Karpas-422 (cell line): ENCODE measurements at regions not wholly inside any gene's neighbourhood (a gene's known extent, or its start where the extent isn't known, plus 50 kb on each side); places are given as distances from the start of the nearest gene placed in this dataset.

Source experiments
- DNase-seq: peaks from one replicate; pipeline ENCODE4 v3.0.0-alpha.2; 2015
- H2AFZ ChIP-seq: fragments of 200-600 bp; sonication (generic); 2 replicates; pipeline ENCODE4 v1.6.1; 2014; ENCODE audit warnings: antibody characterized with exemption, low read length, mixed read lengths
- H3K27ac ChIP-seq: fragments of 200-600 bp; sonication (generic); 2 replicates; pipeline ENCODE4 v1.5.1; 2014; ENCODE audit warnings: mild to moderate bottlenecking, low read length, moderate library complexity
- H3K27me3 ChIP-seq: fragments of 200-600 bp; sonication (generic); 2 replicates; pipeline ENCODE4 v1.6.1; 2014; ENCODE audit warnings: low read length, mixed read lengths
- H3K36me3 ChIP-seq: fragments of 200-600 bp; sonication (generic); 2 replicates; pipeline ENCODE4 v1.6.1; 2014; ENCODE audit warnings: low read length, mixed read lengths; ENCODE audit not compliant: insufficient read depth
- H3K4me1 ChIP-seq: fragments of 200-600 bp; sonication (generic); 2 replicates; pipeline ENCODE4 v1.6.1; 2014; ENCODE audit warnings: mild to moderate bottlenecking, low read length, mixed read lengths
- H3K4me2 ChIP-seq: fragments of 200-600 bp; sonication (generic); 2 replicates; pipeline ENCODE4 v1.6.1; 2014; ENCODE audit warnings: low read length, low read depth, mild to moderate bottlenecking; ENCODE audit not compliant: poor library complexity, severe bottlenecking
- H3K4me3 ChIP-seq: fragments of 200-600 bp; sonication (generic); 2 replicates; pipeline ENCODE4 v1.5.1; 2014; ENCODE audit warnings: mild to moderate bottlenecking, antibody characterized with exemption, low read length, mixed read lengths
- H3K79me2 ChIP-seq: fragments of 200-600 bp; sonication (generic); 2 replicates; pipeline ENCODE4 v1.6.1; 2014; ENCODE audit warnings: mild to moderate bottlenecking, low read length, mixed read lengths
- H3K9ac ChIP-seq: fragments of 200-600 bp; sonication (generic); 2 replicates; pipeline ENCODE4 v1.6.0; 2014; ENCODE audit warnings: low read length
- H3K9me2 ChIP-seq: fragments of 200-600 bp; sonication (generic), shearing (Covaris generic); replicated peaks from 2 replicates; pipeline ENCODE4 v1.6.0; 2014; ENCODE audit warnings: mild to moderate bottlenecking, low read length, moderate library complexity; ENCODE audit not compliant: insufficient read depth
- H3K9me3 ChIP-seq: fragments of 300-700, 200-600 bp; sonication (generic); 2 replicates; pipeline ENCODE4 v1.6.1; 2014; ENCODE audit warnings: low read length, mixed read lengths
- H4K20me1 ChIP-seq: fragments of 200-600 bp; sonication (generic); 2 replicates; pipeline ENCODE4 v1.6.1; 2014; ENCODE audit warnings: mild to moderate bottlenecking, antibody characterized with exemption, low read length, low read depth; ENCODE audit not compliant: insufficient read depth

GRCh38 chr4:187141101-187141500, 417.4 kb upstream of the FAT1 start:
- Histone ChIP-seq H3K36me3 (no peaks in the 10 kb centered on the region), H3K4me2 (no peak overlapping the region), H3K79me2 (no peaks in the 10 kb centered on the region), H3K9ac (no peak overlapping the region), H3K9me2 (no peaks in the 10 kb centered on the region), H4K20me1 (no peaks in the 10 kb centered on the region), H3K9me3 (no peaks in the 10 kb centered on the region), H3K4me1 (no peaks in the 10 kb centered on the region), H3K27ac (no peak overlapping the region), H3K4me3 (no peak overlapping the region), H2AFZ (no peak overlapping the region), H3K27me3 (no peaks in the 10 kb centered on the region)
- DNase-seq: no peak

DNA sequence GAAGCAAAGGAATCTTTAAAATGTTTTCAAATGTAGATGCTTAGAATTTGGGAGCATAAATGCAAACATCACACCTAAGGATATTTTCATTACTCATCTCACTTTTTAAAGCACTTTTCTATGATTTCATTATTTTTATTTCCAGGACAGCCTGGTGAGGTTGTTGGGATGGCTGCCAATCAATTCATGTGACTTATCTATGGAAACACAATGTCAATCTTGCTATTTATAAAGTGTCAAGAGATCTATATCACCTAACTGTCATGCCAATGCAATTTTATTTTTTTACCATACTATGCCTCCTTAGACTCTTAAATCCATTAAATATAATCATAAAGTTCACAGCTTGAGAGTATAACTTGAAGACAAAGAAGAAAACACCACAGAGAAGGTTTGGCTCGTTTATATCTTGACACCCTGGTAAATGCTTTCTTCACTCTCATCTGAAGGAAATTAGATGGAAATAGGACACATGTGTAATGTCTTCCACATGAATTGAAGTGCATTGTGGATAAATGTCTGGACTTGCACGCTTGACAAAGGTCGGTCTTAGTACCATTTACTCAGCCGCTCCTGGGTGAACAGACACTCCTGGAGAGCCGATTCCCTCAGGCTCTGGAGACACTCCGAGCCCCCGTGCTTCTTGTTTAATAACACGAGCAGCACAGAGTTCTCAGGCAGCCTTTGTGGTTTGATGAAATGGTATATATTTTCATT, 425.7 kb upstream of the FAT1 start:
- Histone ChIP-seq H3K9me3 (no peaks in the 10 kb centered on the region), H4K20me1 (no peaks in the 10 kb centered on the region), H3K27me3 (no peaks in the 10 kb centered on the region), H3K79me2 (no peaks in the 10 kb centered on the region), H3K36me3 (no peaks in the 10 kb centered on the region), H2AFZ (no peak overlapping the region), H3K9ac (no peak overlapping the region), H3K4me1 (no peaks in the 10 kb centered on the region), H3K4me2 (no peak overlapping the region), H3K9me2 (no peaks in the 10 kb centered on the region), H3K4me3 (no peak overlapping the region), H3K27ac (no peak overlapping the region)
- no peak for DNase-seq

DNA sequence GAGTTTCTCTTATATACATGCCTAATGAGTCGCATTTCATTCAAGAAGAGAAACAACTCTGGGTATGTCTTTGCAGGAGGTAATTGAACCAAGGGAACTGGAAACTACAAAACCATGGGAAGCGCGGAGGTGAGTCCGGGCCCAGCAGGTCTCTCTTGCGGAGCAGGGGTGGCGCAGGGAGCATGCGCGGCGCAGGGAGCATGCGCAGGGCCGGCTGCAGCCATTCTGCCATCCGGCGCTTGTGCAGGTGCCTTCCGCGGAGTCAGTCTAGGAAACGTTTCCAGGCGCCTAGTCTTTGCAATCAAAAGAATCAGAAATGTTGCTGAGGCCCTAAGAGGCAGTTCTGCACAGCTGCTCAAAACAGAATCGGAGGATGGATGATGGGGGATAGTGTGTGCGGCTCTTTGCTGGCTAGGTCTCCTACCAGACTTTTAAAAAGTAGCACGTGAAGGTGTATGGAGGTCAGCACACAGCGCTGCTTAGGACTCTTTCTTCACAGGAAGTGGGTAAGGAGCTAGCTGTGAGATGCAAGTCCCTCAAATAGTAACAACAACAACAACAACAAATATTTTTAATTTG, 433.8 kb upstream of the FAT1 start:
- Histone ChIP-seq H3K9me2 (no peaks in the 10 kb centered on the region), H2AFZ (no peak overlapping the region), H3K4me2 (no peak overlapping the region), H3K27ac (no peak overlapping the region), H3K9ac (no peak overlapping the region), H4K20me1 (no peaks in the 10 kb centered on the region), H3K79me2 (no peaks in the 10 kb centered on the region), H3K9me3 (no peaks in the 10 kb centered on the region), H3K4me1 (no peaks in the 10 kb centered on the region), H3K36me3 (no peaks in the 10 kb centered on the region), H3K27me3 (no peaks in the 10 kb centered on the region), H3K4me3 (no peak overlapping the region)
- no peak for DNase-seq

DNA sequence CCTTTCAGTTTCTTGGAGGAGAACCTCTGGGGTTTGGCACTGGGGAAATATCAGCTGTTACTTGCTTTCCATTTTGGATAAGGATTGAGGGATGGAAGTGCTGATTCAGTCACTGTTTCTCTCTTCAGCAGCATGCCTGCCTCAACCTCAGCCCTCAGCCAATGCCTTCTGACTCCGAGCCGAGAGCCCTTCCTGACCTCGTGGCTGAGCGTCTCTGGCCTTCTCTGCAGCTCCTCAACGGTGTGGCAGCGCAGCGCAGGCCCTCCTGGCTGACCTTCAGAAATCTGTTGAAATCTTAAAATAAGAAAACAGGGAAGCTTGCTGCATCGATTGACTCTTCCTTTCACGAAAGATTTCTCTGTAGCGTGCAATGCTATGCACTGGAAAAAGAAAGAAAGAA, 434.3 kb upstream of the FAT1 start:
- no peaks in the 10 kb centered on the region for H3K27me3 ChIP-seq
- DNase-seq: no peak
- no peaks in the 10 kb centered on the region for H3K9me3 ChIP-seq
- no peaks in the 10 kb centered on the region for H3K4me1 ChIP-seq
- no peak overlapping the region for H2AFZ ChIP-seq
- H4K20me1 ChIP-seq: no peaks in the 10 kb centered on the region
- no peaks in the 10 kb centered on the region for H3K36me3 ChIP-seq
- H3K27ac ChIP-seq: no peak overlapping the region
- H3K9ac ChIP-seq: no peak overlapping the region
- no peaks in the 10 kb centered on the region for H3K9me2 ChIP-seq
- H3K4me2 ChIP-seq: no peak overlapping the region
- H3K79me2 ChIP-seq: no peaks in the 10 kb centered on the region
- H3K4me3 ChIP-seq: no peak overlapping the region

GRCh38 chr4:187160486-187160885, 436.8 kb upstream of the FAT1 start:
- Histone ChIP-seq H3K27me3 (no peaks in the 10 kb centered on the region), H3K4me2 (no peak overlapping the region), H3K36me3 (no peaks in the 10 kb centered on the region), H3K4me1 (no peaks in the 10 kb centered on the region), H3K79me2 (no peaks in the 10 kb centered on the region), H3K9me3 (no peaks in the 10 kb centered on the region), H4K20me1 (no peaks in the 10 kb centered on the region), H2AFZ (no peak overlapping the region), H3K4me3 (no peak overlapping the region), H3K9me2 (no peaks in the 10 kb centered on the region), H3K27ac (no peak overlapping the region), H3K9ac (no peak overlapping the region)
- no peak for DNase-seq

DNA sequence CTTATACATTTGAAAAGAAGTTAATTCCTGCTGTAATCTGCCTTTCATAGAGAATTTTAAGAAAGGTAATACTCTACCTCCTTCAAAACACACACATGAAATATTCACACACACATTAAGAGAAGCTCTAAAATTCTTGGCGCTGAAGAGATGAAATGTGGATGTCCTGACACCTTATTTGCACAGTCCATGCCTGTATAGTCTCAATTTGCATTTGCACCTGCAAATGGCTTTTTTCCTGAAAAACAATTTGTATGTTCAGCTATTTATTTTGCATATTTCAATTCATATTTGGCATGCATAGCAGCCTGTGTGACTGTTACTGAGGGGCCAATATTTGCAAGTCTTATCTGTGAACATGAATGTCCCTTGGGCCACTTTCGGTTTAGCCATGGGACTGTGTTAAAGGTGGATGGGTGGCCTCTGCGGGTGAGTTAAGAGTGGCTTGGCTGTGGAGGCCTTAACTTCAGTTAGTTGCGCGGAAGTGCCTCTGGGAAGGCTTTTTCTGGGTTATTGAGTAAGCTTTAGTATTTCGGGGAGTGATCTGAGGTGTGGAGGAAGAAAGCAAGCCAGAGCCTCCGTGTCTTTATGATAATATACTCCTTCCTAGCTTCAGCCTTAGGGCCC, 443.3 kb upstream of the FAT1 start:
- Histone ChIP-seq H3K27me3 (no peaks in the 10 kb centered on the region), H3K4me3 (no peak overlapping the region), H4K20me1 (no peaks in the 10 kb centered on the region), H3K9me3 (no peaks in the 10 kb centered on the region), H3K9ac (no peak overlapping the region), H2AFZ (no peak overlapping the region), H3K4me2 (no peak overlapping the region), H3K4me1 (peaks cover 8% of the 10 kb centered on the region), H3K79me2 (no peaks in the 10 kb centered on the region), H3K36me3 (no peaks in the 10 kb centered on the region), H3K27ac (no peak overlapping the region), H3K9me2 (no peaks in the 10 kb centered on the region)
- DNase-seq: no peak

DNA sequence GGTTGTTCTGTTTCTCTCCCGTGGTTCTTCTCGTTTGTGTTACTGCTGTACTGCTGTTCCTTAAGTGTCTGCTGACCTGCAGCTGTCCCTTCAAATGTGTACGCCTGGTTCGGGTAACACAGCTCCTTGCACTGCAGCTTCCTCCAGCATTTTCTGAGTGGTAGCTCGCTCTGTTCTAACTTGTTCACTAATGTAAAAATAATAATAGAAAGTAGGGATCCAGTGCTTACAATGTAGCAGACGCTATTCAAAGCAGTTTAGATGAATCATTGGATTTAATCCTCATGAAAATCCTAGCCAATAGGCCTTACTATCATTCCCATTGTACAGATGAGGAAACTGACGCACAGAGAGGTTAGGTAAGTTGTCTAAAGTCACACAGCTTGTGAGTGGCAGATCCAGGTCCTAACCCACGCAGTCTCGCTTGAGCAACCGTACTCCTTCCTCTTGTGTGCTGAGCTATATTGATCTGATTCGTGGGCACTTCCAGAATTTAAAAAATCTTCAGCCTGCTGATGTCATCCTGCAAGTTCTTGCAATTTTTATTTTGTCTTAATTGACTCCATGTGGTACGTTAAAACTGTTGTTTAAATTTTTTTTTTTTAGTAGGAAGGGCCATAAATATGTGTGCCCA, 448.2 kb upstream of the FAT1 start:
- no peak overlapping the region for H2AFZ ChIP-seq
- no peak overlapping the region for H3K9ac ChIP-seq
- no peak overlapping the region for H3K4me2 ChIP-seq
- no peak overlapping the region for H3K4me3 ChIP-seq
- H3K9me2 ChIP-seq: no peaks in the 10 kb centered on the region
- H3K79me2 ChIP-seq: no peaks in the 10 kb centered on the region
- H3K36me3 ChIP-seq: no peaks in the 10 kb centered on the region
- no peaks in the 10 kb centered on the region for H3K9me3 ChIP-seq
- DNase-seq: no peak
- H3K4me1 ChIP-seq: peaks cover 5% of the 10 kb centered on the region
- no peak overlapping the region for H3K27ac ChIP-seq
- no peaks in the 10 kb centered on the region for H4K20me1 ChIP-seq
- H3K27me3 ChIP-seq: no peaks in the 10 kb centered on the region

DNA sequence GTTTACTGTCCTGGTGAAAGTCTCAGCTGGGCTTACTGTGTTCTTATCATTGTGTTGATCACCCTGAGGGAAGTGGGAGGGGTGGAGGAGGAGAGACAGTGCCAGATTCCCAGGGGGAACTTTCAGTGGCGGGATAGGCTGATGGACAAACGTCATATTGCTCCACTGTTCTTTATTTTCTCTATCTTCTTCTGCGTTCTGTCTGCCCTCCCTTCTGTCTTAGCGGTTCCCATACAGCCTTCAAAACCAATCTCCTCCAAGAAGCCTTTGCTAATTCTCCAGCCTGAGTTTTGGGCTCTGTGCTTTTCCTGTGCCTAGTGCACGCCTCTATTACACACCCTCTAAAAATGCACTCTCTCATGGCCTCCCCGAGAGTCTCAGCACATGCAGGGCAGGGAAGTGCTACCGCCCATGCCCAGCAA, 448.7 kb upstream of the FAT1 start:
- Histone ChIP-seq H3K9me3 (no peaks in the 10 kb centered on the region), H2AFZ (no peak overlapping the region), H3K4me2 (no peak overlapping the region), H3K9ac (no peak overlapping the region), H3K79me2 (no peaks in the 10 kb centered on the region), H3K4me1 (peaks cover under 1% of the 10 kb centered on the region; the same call in 1 of the 2 replicates), H3K27me3 (no peaks in the 10 kb centered on the region), H4K20me1 (no peaks in the 10 kb centered on the region), H3K27ac (no peak overlapping the region), H3K4me3 (no peak overlapping the region), H3K9me2 (no peaks in the 10 kb centered on the region), H3K36me3 (no peaks in the 10 kb centered on the region)
- no peak for DNase-seq
